Naive thymus-derived CD8-positive, alpha-beta T cell (primary cell): ENCODE measurements at regions not wholly inside any gene's neighbourhood (a gene's known extent, or its start where the extent isn't known, plus 50 kb on each side); places are given as distances from the start of the nearest gene placed in this dataset.
A peak's percentile ranks its signal among the peaks of the same experiment; 100 is the strongest.

Source experiments
- ATAC-seq, 2 donors: fragments of 150-1000 bp; cut with Tn5 transposase in 1 of 2; sonication (Bioruptor Pico), chemical (Tn5 transposase) in 1 of 2; 1 replicate in 1 of 2; 2 replicates in 1 of 2; pipeline ENCODE4 v1.10.0; 2021; ENCODE audit warnings: mild to moderate bottlenecking in 2 of 2, moderate library complexity in 2 of 2
- POLR2A ChIA-PET: fragments of 350-600 bp; sonication (Branson Sonifier 250); formaldehyde crosslinking; loops from one replicate; lab custom pipeline; 2021; ENCODE audit warnings: antibody characterized with exemption; lab: Charles Lee
- DNase-seq, 10 donors: peaks; one replicate each; pipeline versions ENCODE4 v3.0.0 to v3.0.0-alpha.2; 2020 to 2022
- H3K27ac Mint-ChIP-seq, 10 donors: one replicate each; pipeline ENCODE4 v1.8.0; 2020 to 2022; ENCODE audit warnings: mild to moderate bottlenecking in 10 of 10, mixed read lengths in 10 of 10, moderate library complexity in 4 of 10, inconsistent platforms in 1 of 10
- H3K27me3 Mint-ChIP-seq, 5 donors: one replicate each; pipeline ENCODE4 v1.8.0; 2021 to 2022; ENCODE audit warnings: mixed read lengths in 5 of 5
- H3K36me3 Mint-ChIP-seq, 3 donors: one replicate each; pipeline ENCODE4 v1.8.0; 2020 to 2022; ENCODE audit warnings: mixed read lengths in 3 of 3, mild to moderate bottlenecking in 2 of 3, inconsistent platforms in 1 of 3
- H3K4me1 Mint-ChIP-seq, 4 donors: one replicate each; pipeline ENCODE4 v1.8.0; 2021 to 2022; ENCODE audit warnings: mixed read lengths in 4 of 4
- H3K4me3 Mint-ChIP-seq, 10 donors: one replicate each; pipeline ENCODE4 v1.8.0; 2020 to 2022; ENCODE audit warnings: mild to moderate bottlenecking in 10 of 10, mixed read lengths in 10 of 10, moderate library complexity in 6 of 10, inconsistent platforms in 1 of 10
- H3K9me3 Mint-ChIP-seq, 9 donors: one replicate each; pipeline ENCODE4 v1.8.0; 2020 to 2022; ENCODE audit warnings: mixed read lengths in 9 of 9, mild to moderate bottlenecking in 3 of 9, inconsistent platforms in 1 of 9, moderate library complexity in 1 of 9

DNA sequence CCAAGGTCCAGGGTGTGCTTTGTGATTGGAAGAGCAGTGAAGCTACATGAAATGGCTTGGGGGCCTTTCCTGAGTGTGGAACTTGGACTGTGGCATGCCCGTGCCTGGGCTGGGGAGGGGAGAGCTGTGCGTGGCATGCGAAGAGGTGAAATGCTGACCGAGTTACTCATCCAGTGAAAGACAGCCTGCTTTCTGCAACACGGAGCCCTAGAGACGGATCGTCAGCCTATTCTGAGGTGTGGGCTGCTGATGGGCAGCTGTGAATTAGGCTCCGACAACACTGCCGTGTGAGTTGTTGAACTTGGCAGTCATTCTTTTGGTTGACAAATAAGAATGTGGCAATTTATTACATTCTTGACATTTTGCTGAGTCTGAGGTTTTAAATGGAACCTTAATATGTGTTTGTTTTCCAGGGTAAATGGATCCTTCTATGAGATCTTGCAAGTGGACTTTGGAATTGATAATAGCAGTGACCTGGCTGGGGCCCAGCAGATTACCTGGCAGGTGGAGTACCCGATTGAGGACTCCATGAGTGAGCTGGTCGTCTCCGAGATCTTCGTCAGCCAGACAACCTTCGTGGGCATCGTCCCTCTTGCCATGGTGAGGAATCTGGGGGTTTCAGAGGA is 453.9 kb downstream of the AACS start:
- Mint-ChIP-seq H3K4me1 (no peaks in the 10 kb centered on the region), H3K4me3 (peak overlapping the region in 1 of 10 donors; percentile 15), H3K27me3 (peaks cover 0 to 7% (median 0%) of the 10 kb centered on the region in 5 donors), H3K36me3 (peaks cover 0 to 16% (median 2%) of the 10 kb centered on the region in 3 donors), H3K27ac (no peak overlapping the region), H3K9me3 (peaks cover 4 to 30% (median 14%) of the 10 kb centered on the region in 9 donors)
- ATAC-seq, result no peak
- POLR2A ChIA-PET, result no interaction called here
- DNase-seq, result no peak

- Mint-ChIP-seq H3K36me3 (peaks cover 0 to 16% (median 2%) of the 10 kb centered on the region in 3 donors), H3K27ac (no peak overlapping the region), H3K4me1 (no peaks in the 10 kb centered on the region), H3K9me3 (peaks cover 4 to 37% (median 21%) of the 10 kb centered on the region in 9 donors), H3K27me3 (peaks cover 2 to 11% (median 6%) of the 10 kb centered on the region in 5 donors), H3K4me3 (no peak overlapping the region)
- POLR2A ChIA-PET, result no interaction called here
- ATAC-seq (no peak), DNase-seq (no peak)
These were observed 460.6 kb downstream of the AACS start for GRCh38 chr12:125525879-125526278.

DNA sequence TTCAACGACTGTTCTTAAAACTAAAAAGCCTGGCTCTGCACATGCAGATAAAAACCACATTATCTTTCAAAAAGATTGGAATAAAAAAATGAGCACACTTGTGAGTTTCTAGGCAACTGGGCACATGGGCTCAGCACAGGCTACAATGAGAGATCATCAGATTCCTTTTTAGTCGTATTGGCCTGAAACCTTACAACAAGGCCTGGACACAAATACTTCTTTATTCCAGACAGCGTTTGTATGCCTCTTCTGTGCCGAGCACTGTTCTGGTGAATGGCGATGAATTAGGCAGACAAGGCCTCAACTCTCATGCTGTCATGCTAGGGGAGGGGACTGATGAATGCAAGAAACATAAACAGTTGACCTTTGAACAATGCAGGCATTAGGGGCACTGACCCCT is 463.0 kb downstream of the AACS start:
- H3K27me3 Mint-ChIP-seq, result peaks cover 4 to 27% (median 9%) of the 10 kb centered on the region in 5 donors
- DNase-seq (no peak), ATAC-seq (no peak)
- peaks cover 1 to 19% (median 8%) of the 10 kb centered on the region in 9 donors for H3K9me3 Mint-ChIP-seq
- no peak overlapping the region for H3K4me3 Mint-ChIP-seq
- H3K27ac Mint-ChIP-seq, result no peak overlapping the region
- H3K4me1 Mint-ChIP-seq, result no peaks in the 10 kb centered on the region
- POLR2A ChIA-PET, result no interaction called here
- H3K36me3 Mint-ChIP-seq, result peaks cover 0 to 6% (median 0%) of the 10 kb centered on the region in 3 donors

DNA sequence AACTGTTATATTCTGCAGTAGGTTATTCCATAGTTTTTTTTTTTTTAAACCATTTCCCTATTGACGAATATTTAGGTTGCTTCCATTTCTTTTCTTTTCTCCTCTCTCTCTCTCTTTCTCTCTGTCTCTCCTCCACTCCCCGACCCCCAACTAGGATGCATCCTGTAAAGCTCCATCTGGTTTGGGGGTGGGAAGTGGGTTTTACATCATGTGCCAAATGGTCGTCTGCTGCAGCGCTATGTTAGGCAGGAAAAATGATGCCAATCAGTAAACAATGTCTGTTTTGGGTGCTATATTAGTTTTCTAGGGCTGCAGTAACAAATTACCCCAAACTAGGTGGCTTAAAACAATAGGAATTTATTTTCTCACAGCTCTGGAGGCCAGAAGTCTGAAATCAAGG is 465.0 kb downstream of the AACS start:
- Mint-ChIP-seq H3K4me3 (no peak overlapping the region), H3K36me3 (no peaks in the 10 kb centered on the region), H3K27me3 (peaks cover 6 to 27% (median 13%) of the 10 kb centered on the region in 5 donors), H3K9me3 (peaks cover 0 to 11% (median 0%) of the 10 kb centered on the region in 9 donors), H3K27ac (no peak overlapping the region), H3K4me1 (no peaks in the 10 kb centered on the region)
- no peak for ATAC-seq
- POLR2A ChIA-PET, result no interaction called here
- no peak for DNase-seq

DNA sequence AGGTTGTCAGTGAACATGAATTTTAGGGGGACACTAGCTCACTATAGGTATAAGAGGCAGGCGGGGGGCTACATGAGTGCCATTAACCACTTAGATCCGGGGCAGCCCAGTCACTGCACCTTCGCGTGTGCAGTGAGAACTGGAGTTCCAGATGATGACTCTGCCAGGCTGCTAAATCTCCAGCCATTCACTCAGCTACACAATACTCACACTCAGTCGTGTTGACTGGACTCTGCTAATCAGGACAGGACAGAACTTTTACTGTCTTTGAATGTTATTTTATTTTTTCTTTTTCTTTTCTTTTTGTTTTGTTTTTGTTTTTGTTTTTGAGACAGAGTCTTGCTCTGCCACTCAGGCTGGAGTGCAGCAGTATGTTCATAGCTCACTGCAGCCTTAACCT is 465.6 kb downstream of the AACS start:
- H3K4me1 Mint-ChIP-seq, result no peaks in the 10 kb centered on the region
- POLR2A ChIA-PET, result no interaction called here
- ATAC-seq (no peak), DNase-seq (no peak)
- peaks cover 0 to 11% (median 0%) of the 10 kb centered on the region in 9 donors for H3K9me3 Mint-ChIP-seq
- H3K36me3 Mint-ChIP-seq, result no peaks in the 10 kb centered on the region
- peaks cover 6 to 27% (median 13%) of the 10 kb centered on the region in 5 donors for H3K27me3 Mint-ChIP-seq
- no peak overlapping the region for H3K4me3 Mint-ChIP-seq
- H3K27ac Mint-ChIP-seq, result no peak overlapping the region

GRCh38 chr12:125531574-125531973 is 466.3 kb downstream of the AACS start:
- no peak for DNase-seq
- no peak for ATAC-seq
- H3K9me3 Mint-ChIP-seq, result peaks cover 0 to 11% (median 0%) of the 10 kb centered on the region in 9 donors
- peaks cover 8 to 27% (median 13%) of the 10 kb centered on the region in 5 donors for H3K27me3 Mint-ChIP-seq
- H3K4me1 Mint-ChIP-seq, result no peaks in the 10 kb centered on the region
- H3K36me3 Mint-ChIP-seq, result no peaks in the 10 kb centered on the region
- H3K27ac Mint-ChIP-seq, result no peak overlapping the region
- POLR2A ChIA-PET, result no interaction called here
- no peak overlapping the region for H3K4me3 Mint-ChIP-seq

DNA sequence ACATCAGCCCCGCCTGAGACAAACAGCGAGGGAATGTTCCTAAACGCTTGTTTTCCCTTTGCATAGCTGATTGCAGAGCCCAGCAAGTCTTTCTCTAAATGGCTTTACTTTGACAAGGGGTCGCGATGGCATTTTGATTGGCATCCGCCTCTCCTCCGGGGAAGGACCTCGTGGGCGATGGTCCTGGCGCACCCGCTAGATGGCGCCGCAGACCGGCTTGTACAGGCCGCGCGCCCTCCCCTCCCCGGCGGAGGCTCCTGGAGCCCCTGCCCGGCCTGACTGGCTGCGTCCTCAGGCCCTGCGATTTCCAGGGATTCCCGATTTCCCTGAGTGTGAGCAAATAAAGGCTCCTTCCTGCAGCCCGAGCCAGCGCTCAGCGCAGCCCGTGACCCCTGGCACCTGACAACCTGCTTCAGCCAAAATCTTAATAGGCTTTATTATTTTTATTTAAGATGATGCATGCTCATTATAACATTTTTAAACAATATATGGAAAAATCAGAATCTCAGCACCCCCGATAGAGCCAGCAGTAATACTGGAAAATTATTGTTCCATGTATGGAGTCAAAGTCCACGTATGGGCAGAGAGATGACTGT is 468.3 kb downstream of the AACS start:
- peaks cover 8 to 28% (median 13%) of the 10 kb centered on the region in 5 donors for H3K27me3 Mint-ChIP-seq
- H3K4me3 Mint-ChIP-seq, result no peak overlapping the region
- ATAC-seq (no peak), DNase-seq (no peak)
- POLR2A ChIA-PET, result no interaction called here
- no peaks in the 10 kb centered on the region for H3K36me3 Mint-ChIP-seq
- no peaks in the 10 kb centered on the region for H3K4me1 Mint-ChIP-seq
- peaks cover 0 to 5% (median 0%) of the 10 kb centered on the region in 9 donors for H3K9me3 Mint-ChIP-seq
- H3K27ac Mint-ChIP-seq, result no peak overlapping the region

DNA sequence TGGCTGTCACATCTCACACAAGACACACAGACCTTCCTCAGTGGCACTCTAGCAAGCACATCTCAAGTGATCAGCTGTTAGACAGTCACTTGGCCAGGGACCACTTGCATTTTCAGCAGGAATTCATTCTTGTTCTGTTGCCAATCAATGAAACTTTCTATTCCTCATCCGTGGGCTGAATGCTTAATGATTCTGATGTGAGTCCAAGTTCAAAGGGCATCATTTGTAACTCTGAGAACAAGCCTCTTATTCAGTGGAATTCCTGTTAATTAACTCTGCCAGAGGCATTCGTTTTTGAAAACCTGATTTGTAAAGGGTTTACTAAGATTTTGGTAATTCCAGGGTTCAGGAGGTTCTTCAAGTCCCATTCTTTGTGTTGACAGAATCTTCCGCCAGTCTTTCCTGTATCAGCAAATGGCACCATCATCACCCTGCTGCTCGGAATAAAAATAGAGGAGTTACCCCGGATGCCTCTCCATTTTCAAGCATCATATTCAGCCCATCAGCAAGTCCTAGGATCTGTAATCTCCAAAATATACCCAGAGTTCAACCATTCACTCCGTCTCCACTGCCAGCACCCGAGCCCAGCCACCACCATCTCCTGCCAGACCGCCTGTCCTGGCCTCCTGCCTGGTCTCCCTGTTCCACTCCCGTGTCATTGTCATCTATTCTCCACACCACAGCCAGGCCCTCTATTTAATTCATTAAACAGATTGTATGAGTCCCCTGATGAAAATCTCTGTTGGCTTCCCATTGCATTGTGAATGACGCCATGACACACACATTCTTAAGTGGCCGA is 473.4 kb downstream of the AACS start:
- Mint-ChIP-seq H3K27me3 (peaks cover 5 to 23% (median 10%) of the 10 kb centered on the region in 5 donors), H3K27ac (no peak overlapping the region), H3K9me3 (peaks cover 0 to 14% (median 2%) of the 10 kb centered on the region in 9 donors), H3K4me1 (no peaks in the 10 kb centered on the region), H3K36me3 (no peaks in the 10 kb centered on the region), H3K4me3 (no peak overlapping the region)
- no peak for DNase-seq
- POLR2A ChIA-PET, result no interaction called here
- ATAC-seq, result no peak

DNA sequence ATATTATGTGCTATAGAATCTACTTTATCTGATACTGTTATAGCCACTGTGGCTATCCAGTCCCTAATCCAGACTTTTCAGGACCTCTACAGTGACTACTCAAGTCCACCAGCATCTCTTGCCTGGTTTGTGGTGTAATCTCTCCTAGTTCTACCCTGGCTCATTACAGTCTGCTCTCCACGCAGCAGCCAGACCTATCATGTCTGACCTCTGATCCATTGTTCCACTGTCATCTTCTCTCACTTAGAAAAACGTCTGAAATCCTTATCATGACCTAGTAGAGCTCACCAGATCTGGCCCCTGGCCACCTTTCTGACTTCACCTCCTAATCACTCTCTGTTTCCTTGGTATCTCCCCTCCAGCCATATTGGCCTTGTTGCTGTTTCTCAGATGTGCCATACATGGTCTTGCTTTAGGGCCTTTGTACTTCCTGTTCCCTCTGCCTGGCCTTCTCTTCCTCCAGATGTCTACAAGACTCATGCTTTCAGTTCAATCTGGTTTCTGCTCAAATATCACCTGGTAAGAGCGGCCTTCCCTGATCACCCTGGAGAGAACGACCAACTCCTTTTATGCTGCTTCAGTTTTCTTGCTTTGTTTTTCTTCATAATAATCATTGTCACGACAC is 475.5 kb downstream of the AACS start:
- no peak overlapping the region for H3K27ac Mint-ChIP-seq
- H3K4me1 Mint-ChIP-seq, result no peaks in the 10 kb centered on the region
- no peak for DNase-seq
- no peak overlapping the region for H3K4me3 Mint-ChIP-seq
- H3K27me3 Mint-ChIP-seq, result peaks cover 0 to 23% (median 8%) of the 10 kb centered on the region in 5 donors
- POLR2A ChIA-PET, result no interaction called here
- peaks cover 0 to 27% (median 6%) of the 10 kb centered on the region in 9 donors for H3K9me3 Mint-ChIP-seq
- no peaks in the 10 kb centered on the region for H3K36me3 Mint-ChIP-seq
- no peak for ATAC-seq

- H3K4me1 Mint-ChIP-seq, result no peaks in the 10 kb centered on the region
These were observed 479.7 kb downstream of the AACS start for GRCh38 chr12:125544960-125545359.

DNA sequence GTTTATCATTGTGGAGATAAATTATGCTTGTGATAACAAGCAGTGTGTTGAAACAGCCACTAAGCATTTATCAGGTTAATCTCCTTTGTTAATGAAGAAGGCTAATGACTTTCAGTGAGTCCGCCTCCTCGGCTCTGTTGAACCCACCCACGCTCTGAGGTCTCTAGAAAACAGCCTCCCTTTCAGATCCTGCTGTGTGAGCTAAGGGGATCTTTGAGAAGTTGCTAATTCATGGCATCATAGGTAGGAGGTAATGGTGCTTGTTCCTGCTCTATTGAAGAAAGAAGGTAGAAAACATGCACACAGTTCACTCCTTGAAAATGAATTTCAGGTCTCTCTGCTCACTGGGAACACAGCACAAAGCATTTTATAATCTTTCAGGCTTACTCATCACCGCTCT is 483.9 kb downstream of the AACS start:
- Mint-ChIP-seq H3K27ac (no peak overlapping the region), H3K36me3 (no peaks in the 10 kb centered on the region), H3K4me3 (no peak overlapping the region), H3K27me3 (peaks cover 1 to 28% (median 4%) of the 10 kb centered on the region in 5 donors), H3K4me1 (no peaks in the 10 kb centered on the region), H3K9me3 (peaks cover 0 to 18% (median 8%) of the 10 kb centered on the region in 9 donors)
- no peak for ATAC-seq
- POLR2A ChIA-PET, result no interaction called here
- DNase-seq, result no peak

More at GRCh38 chr12:125544960-125545359, 479.7 kb downstream of the AACS start:
- no peak for DNase-seq
- H3K9me3 Mint-ChIP-seq, result peaks cover 0 to 20% (median 10%) of the 10 kb centered on the region in 9 donors
- POLR2A ChIA-PET, result no interaction called here
- ATAC-seq, result no peak
- no peak overlapping the region for H3K4me3 Mint-ChIP-seq
- H3K27me3 Mint-ChIP-seq, result peaks cover 1 to 24% (median 9%) of the 10 kb centered on the region in 5 donors
- no peaks in the 10 kb centered on the region for H3K36me3 Mint-ChIP-seq
- H3K27ac Mint-ChIP-seq, result no peak overlapping the region

DNA sequence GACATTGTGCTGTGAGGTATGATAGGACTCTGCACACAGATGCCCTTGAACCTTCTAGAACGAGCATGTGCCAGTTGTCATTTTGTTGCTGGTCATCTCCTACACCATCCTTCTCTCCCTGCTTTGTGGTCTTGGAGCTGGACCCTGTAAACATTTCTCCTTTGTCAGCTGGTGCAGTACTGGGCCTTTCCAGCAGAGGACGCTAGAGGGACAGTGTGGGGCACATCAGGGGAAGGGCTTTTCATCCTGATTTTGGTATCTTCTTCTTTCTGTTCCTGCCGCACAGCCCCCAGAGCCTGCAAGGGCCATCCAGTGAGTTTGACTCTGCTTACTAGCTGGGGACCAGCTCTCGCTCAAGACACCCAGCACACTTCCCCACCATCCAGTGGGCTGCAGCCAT is 484.6 kb downstream of the AACS start:
- POLR2A ChIA-PET, result no interaction called here
- Mint-ChIP-seq H3K27me3 (peaks cover 1 to 28% (median 7%) of the 10 kb centered on the region in 5 donors), H3K36me3 (no peaks in the 10 kb centered on the region), H3K9me3 (peaks cover 0 to 18% (median 3%) of the 10 kb centered on the region in 9 donors), H3K4me3 (no peak overlapping the region), H3K4me1 (no peaks in the 10 kb centered on the region), H3K27ac (peak overlapping the region in 1 of 10 donors; percentile 49)
- ATAC-seq (no peak), DNase-seq (no peak)
